Osteocyte (in vitro differentiated cells): ENCODE measurements at regions not wholly inside any gene's neighbourhood (a gene's known extent, or its start where the extent isn't known, plus 50 kb on each side); places are given as distances from the start of the nearest gene placed in this dataset. TPM values are rescaled to one million over a fixed set of nuclear protein-coding genes. Genes with fewer than 3 reads are reported as not detected.

Experiments used
- DNase-seq: peaks from one replicate; pipeline ENCODE4 v3.0.0; 2021; ENCODE audit warnings: mixed read lengths; ENCODE audit not compliant: unreplicated experiment; ENCODE audit errors: extremely low spot score
- H3K27ac Mint-ChIP-seq: one replicate; pipeline ENCODE4 v1.8.0; 2021; ENCODE audit warnings: mild to moderate bottlenecking, mixed read lengths; ENCODE audit not compliant: unreplicated experiment
- H3K27me3 Mint-ChIP-seq: one replicate; pipeline ENCODE4 v1.8.0; 2021; ENCODE audit warnings: mixed read lengths; ENCODE audit not compliant: unreplicated experiment
- H3K36me3 Mint-ChIP-seq: one replicate; pipeline ENCODE4 v1.8.0; 2021; ENCODE audit warnings: mixed read lengths; ENCODE audit not compliant: unreplicated experiment
- H3K4me1 Mint-ChIP-seq: one replicate; pipeline ENCODE4 v1.8.0; 2021; ENCODE audit warnings: mixed read lengths; ENCODE audit not compliant: unreplicated experiment
- H3K4me3 Mint-ChIP-seq: one replicate; pipeline ENCODE4 v1.8.0; 2021; ENCODE audit warnings: mild to moderate bottlenecking, moderate library complexity, mixed read lengths; ENCODE audit not compliant: unreplicated experiment
- H3K9me3 Mint-ChIP-seq: one replicate; pipeline ENCODE4 v1.8.0; 2021; ENCODE audit warnings: mixed read lengths; ENCODE audit not compliant: unreplicated experiment
- microRNA-seq: library from miRNA; unstranded; fragments of <30 nt; microRNA quantifications from one replicate; pipeline ENCODE4 v1.1.0, GENCODE V29; 2020; ENCODE audit not compliant: unreplicated experiment
- TF ChIP-seq, protein P1 (sequence below): fragments of 200-600 bp; sonication (generic); IDR thresholded peaks from 2 replicates; pipeline ENCODE4 v1.5.0; 2021; ENCODE audit warnings: antibody characterized with exemption, mild to moderate bottlenecking, moderate library complexity

DNA sequence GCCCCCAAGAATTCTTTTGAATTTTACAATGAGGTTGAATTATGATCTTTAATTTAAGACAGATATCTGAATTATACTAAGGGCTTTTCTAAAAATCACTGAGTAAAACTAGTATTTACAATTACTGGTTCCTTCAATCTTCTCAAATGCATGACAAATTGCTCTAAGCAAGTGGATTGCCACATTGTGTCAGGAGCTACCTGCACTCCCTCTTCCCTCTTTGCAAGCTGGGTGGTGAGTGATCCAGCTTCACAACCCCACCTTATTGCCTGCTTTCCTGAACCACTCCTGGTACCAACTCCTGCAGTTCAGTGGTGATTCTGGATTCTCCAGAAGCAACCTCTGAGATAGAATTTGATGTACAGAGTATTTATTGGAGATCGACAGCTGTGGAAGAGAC, 49.9 kb upstream of the SERP2 start:
- TF ChIP-seq, protein P1, sequence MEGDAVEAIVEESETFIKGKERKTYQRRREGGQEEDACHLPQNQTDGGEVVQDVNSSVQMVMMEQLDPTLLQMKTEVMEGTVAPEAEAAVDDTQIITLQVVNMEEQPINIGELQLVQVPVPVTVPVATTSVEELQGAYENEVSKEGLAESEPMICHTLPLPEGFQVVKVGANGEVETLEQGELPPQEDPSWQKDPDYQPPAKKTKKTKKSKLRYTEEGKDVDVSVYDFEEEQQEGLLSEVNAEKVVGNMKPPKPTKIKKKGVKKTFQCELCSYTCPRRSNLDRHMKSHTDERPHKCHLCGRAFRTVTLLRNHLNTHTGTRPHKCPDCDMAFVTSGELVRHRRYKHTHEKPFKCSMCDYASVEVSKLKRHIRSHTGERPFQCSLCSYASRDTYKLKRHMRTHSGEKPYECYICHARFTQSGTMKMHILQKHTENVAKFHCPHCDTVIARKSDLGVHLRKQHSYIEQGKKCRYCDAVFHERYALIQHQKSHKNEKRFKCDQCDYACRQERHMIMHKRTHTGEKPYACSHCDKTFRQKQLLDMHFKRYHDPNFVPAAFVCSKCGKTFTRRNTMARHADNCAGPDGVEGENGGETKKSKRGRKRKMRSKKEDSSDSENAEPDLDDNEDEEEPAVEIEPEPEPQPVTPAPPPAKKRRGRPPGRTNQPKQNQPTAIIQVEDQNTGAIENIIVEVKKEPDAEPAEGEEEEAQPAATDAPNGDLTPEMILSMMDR = no peak
- DNase-seq = no peak
- Mint-ChIP-seq H3K9me3 (peaks cover 3% of the 10 kb centered on the region), H3K27me3 (no peaks in the 10 kb centered on the region), H3K4me3 (no peak overlapping the region), H3K27ac (no peak overlapping the region), H3K4me1 (peaks cover 9% of the 10 kb centered on the region), H3K36me3 (no peaks in the 10 kb centered on the region)

Small RNAs in the stretch of these regions (microRNA-seq; reads per million reads assigned to microRNA genes)
- not detected for gene MIR8079
